ENCODE measurements at regions not wholly inside any gene's neighbourhood (a gene's known extent, or its start where the extent isn't known, plus 50 kb on each side); places are given as distances from the start of the nearest gene placed in this dataset.

DNA sequence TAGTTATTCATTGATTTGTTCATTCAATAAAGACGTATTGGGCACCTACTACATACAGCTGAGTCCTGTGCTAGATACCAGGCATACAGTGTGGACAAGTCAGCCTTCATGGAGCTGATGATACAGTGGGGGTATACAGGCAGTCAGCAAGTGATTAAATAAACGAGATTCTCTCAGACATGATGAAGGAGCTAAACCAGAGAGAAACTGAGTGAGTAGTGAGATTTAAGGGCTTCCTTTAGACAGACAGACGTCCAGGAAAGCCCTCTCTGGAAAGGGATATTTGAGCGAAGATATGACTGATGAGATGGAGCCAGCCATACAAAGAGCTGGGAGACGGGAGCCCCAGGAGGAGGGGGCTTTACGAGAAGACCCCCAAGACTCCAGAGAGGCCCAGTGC is 122.6 kb upstream of the MYCN start:
- Histone ChIP-seq H3K27me3 (ENCODE audit: low read depth, low read length) (no peaks in the 10 kb centered on the region), H3K36me3 (replicated peaks; ENCODE audit: low read depth, low read length) (no peaks in the 10 kb centered on the region), H3K9me3 (ENCODE audit: insufficient read depth, low read length) (no peaks in the 10 kb centered on the region), H3K9ac (ENCODE audit: low read length) (no peak overlapping the region), H2AFZ (ENCODE audit: low read depth, low read length) (no peak overlapping the region), H3K4me1 (ENCODE audit: low read length) (peaks cover 5% of the 10 kb centered on the region), H3K4me3 (ENCODE audit: low read length) (no peak overlapping the region), H3K4me2 (ENCODE audit: low read length) (no peak overlapping the region), H3K79me2 (ENCODE audit: low read length) (no peaks in the 10 kb centered on the region), H3K27ac (ENCODE audit: low read length) (no peak overlapping the region), H4K20me1 (ENCODE audit: insufficient read depth, low read length) (no peaks in the 10 kb centered on the region)
- TF ChIP-seq EZH2phosphoT487 (IDR thresholded peaks at IDR 0.05; ENCODE audit: low read depth) = no peak
- TF ChIP-seq, protein P1, sequence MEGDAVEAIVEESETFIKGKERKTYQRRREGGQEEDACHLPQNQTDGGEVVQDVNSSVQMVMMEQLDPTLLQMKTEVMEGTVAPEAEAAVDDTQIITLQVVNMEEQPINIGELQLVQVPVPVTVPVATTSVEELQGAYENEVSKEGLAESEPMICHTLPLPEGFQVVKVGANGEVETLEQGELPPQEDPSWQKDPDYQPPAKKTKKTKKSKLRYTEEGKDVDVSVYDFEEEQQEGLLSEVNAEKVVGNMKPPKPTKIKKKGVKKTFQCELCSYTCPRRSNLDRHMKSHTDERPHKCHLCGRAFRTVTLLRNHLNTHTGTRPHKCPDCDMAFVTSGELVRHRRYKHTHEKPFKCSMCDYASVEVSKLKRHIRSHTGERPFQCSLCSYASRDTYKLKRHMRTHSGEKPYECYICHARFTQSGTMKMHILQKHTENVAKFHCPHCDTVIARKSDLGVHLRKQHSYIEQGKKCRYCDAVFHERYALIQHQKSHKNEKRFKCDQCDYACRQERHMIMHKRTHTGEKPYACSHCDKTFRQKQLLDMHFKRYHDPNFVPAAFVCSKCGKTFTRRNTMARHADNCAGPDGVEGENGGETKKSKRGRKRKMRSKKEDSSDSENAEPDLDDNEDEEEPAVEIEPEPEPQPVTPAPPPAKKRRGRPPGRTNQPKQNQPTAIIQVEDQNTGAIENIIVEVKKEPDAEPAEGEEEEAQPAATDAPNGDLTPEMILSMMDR (IDR thresholded peaks at IDR 0.05; ENCODE audit: low read depth, low read length) = no peak

DNA sequence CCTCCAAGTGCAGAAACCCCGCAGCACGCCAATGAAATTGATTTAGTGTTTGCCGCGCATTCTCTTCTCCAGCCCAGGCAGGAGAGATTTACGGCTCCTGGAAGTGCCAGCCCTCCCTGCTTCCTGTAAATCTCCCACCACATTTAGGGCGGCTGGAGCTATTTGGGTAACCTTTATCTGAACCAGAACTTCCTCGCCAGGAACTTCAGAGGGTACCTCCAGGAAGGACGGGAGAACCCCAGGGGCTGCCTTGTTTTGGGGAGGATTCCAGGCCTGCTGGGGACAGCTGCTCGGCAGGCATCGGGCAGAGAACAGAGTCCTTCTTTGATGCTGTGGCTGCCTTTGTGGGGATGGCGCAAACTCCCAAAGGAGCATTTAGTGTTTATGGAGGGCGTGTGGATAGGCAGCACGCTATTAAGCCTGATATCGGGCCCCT is 122.0 kb upstream of the MYCN start:
- no peaks in the 10 kb centered on the region for H3K4me1 ChIP-seq (ENCODE audit: low read length)
- no peak overlapping the region for H3K4me3 ChIP-seq (ENCODE audit: low read length)
- H3K27ac ChIP-seq (ENCODE audit: low read length) = no peak overlapping the region
- no peak overlapping the region for H3K9ac ChIP-seq (ENCODE audit: low read length)
- no peaks in the 10 kb centered on the region for H4K20me1 ChIP-seq (ENCODE audit: insufficient read depth, low read length)
- no peaks in the 10 kb centered on the region for H3K27me3 ChIP-seq (ENCODE audit: low read depth, low read length)
- TF ChIP-seq, protein P1 (IDR thresholded peaks at IDR 0.05; ENCODE audit: low read depth, low read length) = no peak
- TF ChIP-seq EZH2phosphoT487 (IDR thresholded peaks at IDR 0.05; ENCODE audit: low read depth) = no peak
- no peak overlapping the region for H3K4me2 ChIP-seq (ENCODE audit: low read length)
- H3K36me3 ChIP-seq (replicated peaks; ENCODE audit: low read depth, low read length) = no peaks in the 10 kb centered on the region
- H2AFZ ChIP-seq (ENCODE audit: low read depth, low read length) = no peak overlapping the region
- no peaks in the 10 kb centered on the region for H3K9me3 ChIP-seq (ENCODE audit: insufficient read depth, low read length)
- no peaks in the 10 kb centered on the region for H3K79me2 ChIP-seq (ENCODE audit: low read length)

DNA sequence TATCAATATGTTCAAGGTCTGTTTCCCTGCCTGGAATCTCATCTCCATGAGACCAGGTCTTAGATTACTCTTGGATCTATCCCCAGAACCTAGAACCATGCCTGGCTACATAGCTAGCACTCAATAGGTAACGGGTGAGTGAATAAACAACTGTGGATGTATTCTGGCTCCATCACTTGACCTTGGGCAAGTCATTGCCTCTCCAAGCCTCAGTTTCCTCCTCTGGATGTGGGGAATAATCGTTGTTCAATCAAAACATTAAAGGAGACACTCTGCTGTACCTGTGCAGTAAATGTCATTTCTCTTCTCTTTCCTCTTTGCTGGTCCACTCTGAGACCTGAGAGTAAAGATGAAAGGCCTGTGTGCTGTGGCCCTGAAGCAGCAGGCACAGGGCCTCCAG is 121.5 kb upstream of the MYCN start:
- H4K20me1 ChIP-seq (ENCODE audit: insufficient read depth, low read length) = no peaks in the 10 kb centered on the region
- no peaks in the 10 kb centered on the region for H3K79me2 ChIP-seq (ENCODE audit: low read length)
- no peaks in the 10 kb centered on the region for H3K36me3 ChIP-seq (replicated peaks; ENCODE audit: low read depth, low read length)
- H3K4me2 ChIP-seq (ENCODE audit: low read length) = no peak overlapping the region
- H2AFZ ChIP-seq (ENCODE audit: low read depth, low read length) = no peak overlapping the region
- H3K27ac ChIP-seq (ENCODE audit: low read length) = no peak overlapping the region
- no peaks in the 10 kb centered on the region for H3K9me3 ChIP-seq (ENCODE audit: insufficient read depth, low read length)
- TF ChIP-seq, protein P1 (IDR thresholded peaks at IDR 0.05; ENCODE audit: low read depth, low read length) = no peak
- no peak for TF ChIP-seq EZH2phosphoT487 (IDR thresholded peaks at IDR 0.05; ENCODE audit: low read depth)
- H3K4me3 ChIP-seq (ENCODE audit: low read length) = no peak overlapping the region
- H3K4me1 ChIP-seq (ENCODE audit: low read length) = no peaks in the 10 kb centered on the region
- no peak overlapping the region for H3K9ac ChIP-seq (ENCODE audit: low read length)
- H3K27me3 ChIP-seq (ENCODE audit: low read depth, low read length) = no peaks in the 10 kb centered on the region

DNA sequence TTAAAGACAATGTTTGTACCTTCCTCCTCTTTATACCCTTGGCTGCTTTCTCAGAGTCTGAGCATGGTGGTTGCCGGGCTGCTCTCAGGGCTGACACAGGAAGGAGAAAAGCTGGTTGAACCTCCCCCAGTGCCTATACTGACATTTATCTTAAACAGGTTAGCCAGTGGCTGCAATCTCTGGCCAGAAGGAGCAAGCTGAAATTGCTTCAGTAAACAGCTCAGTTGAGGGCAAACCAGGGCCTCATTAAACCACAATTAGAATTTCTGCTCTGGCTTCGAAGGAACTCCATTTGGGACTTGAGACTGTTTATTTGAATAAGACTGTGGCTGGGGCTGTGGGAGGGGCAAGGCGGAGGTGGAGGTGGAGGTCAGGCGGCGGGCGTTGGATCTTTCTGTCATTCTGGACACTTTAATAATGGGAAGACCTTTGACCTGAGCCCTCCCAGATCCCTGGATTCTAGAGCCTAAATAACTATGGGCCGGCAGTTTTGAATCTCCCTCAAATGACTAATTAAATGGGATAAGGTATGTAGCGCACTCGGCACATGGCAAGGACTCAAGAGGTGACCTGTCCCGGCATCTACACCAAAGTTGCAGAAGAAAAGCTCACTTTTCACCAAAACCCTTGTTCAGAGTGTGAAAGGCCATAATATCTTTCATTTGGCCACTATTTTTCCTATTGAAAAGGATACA is 120.6 kb upstream of the MYCN start:
- no peaks in the 10 kb centered on the region for H3K79me2 ChIP-seq (ENCODE audit: low read length)
- H3K9ac ChIP-seq (ENCODE audit: low read length) = no peak overlapping the region
- no peaks in the 10 kb centered on the region for H3K4me1 ChIP-seq (ENCODE audit: low read length)
- H3K4me2 ChIP-seq (ENCODE audit: low read length) = no peak overlapping the region
- no peak overlapping the region for H3K4me3 ChIP-seq (ENCODE audit: low read length)
- no peak for TF ChIP-seq EZH2phosphoT487 (IDR thresholded peaks at IDR 0.05; ENCODE audit: low read depth)
- TF ChIP-seq, protein P1 (IDR thresholded peaks at IDR 0.05; ENCODE audit: low read depth, low read length) = no peak
- no peaks in the 10 kb centered on the region for H3K9me3 ChIP-seq (ENCODE audit: insufficient read depth, low read length)
- no peaks in the 10 kb centered on the region for H4K20me1 ChIP-seq (ENCODE audit: insufficient read depth, low read length)
- H3K36me3 ChIP-seq (replicated peaks; ENCODE audit: low read depth, low read length) = no peaks in the 10 kb centered on the region
- no peak overlapping the region for H2AFZ ChIP-seq (ENCODE audit: low read depth, low read length)
- no peak overlapping the region for H3K27ac ChIP-seq (ENCODE audit: low read length)
- no peaks in the 10 kb centered on the region for H3K27me3 ChIP-seq (ENCODE audit: low read depth, low read length)

Measured in OCI-LY3 (cell line).